ENCODE measurements at regions not wholly inside any gene's neighbourhood (a gene's known extent, or its start where the extent isn't known, plus 50 kb on each side); places are given as distances from the start of the nearest gene placed in this dataset.

DNA sequence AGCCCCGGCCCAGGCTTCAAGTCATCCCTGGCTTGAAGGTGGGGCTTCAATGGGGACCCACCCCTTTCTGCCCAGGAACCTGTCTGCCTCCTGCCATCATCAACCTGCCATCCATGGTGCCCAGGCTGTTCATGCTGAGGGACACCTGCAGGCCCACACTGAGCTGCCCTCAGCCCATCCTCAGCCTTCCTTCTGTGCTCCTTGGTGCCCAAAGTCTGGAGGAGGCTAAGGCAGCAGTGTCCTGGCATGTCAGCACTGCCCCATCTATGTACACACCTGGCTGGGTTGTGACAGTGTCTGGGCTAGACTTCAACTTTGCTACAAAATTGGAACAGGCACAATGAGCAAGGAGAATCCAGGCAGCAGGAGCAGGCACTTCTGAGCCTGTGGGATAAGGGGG lies 745.3 kb upstream of the EPHA6 start:
- FAIRE-seq: no peak

DNA sequence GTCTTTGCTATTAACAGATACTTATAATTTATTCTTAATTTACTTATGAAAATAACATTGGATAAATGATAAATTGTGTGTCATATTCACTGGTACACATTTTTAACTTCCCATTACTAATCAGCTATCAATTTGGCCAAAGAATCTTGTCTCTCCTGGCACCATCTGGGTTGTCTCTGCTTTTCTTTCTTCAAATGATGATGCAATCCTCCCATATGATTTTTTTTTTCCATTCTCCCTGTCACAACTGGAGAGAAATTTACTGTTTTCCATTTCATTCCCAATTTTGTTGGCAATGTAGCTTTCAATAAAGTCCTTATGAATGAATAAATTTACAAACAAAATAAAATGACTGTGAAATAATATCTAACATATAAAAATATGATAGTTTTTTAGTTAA lies 743.7 kb upstream of the EPHA6 start:
- DNase-seq (ENCODE audit: low spot score): no peak
- FAIRE-seq: no peak

More for the DNA sequence above, 745.3 kb upstream of the EPHA6 start:
- no peak for DNase-seq (ENCODE audit: low spot score)

DNA sequence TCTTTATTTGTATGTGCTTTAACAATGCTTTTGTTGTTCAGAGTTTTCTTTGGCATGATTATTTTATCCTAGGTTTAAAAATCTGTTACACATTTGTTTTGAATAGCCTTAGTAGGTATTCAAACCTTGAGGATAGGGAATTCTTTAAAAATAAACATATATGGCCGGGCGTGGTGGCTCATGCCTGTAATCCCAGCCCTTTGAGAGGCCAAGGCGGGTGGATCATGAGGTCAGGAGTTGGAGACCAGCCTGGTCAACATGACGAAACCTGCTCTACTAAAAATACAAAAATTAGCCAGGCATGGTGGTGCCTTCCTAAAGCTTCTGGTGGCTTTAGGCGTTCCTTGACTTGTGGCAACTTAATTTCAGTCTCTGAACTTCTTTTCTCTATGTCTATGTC lies 743.3 kb upstream of the EPHA6 start:
- no peak for DNase-seq (ENCODE audit: low spot score)
- FAIRE-seq: no peak

DNA sequence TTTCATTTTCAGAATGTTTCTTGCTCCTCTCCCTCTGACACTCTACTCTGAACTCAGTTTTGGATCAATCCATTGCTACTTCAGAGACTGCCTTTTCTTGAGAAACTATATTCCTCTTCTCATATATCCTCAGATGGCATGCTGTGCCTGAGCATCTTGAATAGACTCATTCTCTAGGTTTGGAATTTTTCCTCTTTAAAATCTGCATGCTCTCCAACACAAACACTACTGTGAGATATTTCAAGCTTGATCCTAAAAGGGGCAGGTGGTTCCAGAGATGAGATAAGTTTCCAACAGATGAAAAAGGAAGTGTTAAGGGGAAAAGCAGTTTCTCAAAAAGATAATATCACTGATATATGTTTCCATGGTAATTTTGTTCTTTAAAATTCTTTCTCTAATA lies 742.2 kb upstream of the EPHA6 start:
- FAIRE-seq (no peak), DNase-seq (ENCODE audit: low spot score) (no peak)

DNA sequence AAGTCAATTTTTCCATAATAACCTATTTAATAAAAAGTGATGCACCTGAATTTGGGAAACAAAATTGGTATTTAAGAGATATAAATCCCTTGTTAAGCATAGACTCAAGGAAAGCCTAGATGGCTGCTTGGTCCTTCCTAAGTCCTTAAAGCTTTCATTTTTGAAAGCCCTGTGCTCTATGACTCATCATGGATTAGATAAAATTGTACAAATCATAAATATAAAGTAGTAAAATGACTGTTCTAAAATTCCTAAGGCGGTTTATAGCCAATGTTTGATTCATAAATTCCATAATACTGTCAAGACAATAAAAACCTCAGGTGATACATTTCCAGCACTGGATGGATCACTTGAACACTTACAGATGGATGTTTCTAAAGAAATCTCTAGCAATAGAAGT lies 730.8 kb upstream of the EPHA6 start:
- FAIRE-seq (no peak), DNase-seq (ENCODE audit: low spot score) (no peak)

DNA sequence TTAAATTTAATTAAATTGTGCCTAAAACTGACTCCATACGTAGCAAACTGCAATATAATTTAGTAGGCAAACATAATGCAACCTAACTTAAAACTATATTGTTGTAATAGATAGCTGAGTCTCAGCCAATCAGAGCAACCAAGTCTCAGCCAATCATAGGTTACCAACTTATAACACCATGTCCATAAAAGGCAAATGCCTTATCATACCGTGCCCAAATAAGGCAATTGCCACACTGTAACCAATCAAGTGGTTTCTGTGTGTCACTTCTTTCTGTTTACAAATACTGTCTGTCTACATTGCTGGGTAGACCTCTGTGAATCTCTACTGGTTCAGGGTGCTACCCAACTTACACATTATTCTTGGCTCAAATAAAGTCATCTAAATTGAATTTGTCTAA lies 728.4 kb upstream of the EPHA6 start:
- no peak for DNase-seq (ENCODE audit: low spot score)
- no peak for FAIRE-seq

DNA sequence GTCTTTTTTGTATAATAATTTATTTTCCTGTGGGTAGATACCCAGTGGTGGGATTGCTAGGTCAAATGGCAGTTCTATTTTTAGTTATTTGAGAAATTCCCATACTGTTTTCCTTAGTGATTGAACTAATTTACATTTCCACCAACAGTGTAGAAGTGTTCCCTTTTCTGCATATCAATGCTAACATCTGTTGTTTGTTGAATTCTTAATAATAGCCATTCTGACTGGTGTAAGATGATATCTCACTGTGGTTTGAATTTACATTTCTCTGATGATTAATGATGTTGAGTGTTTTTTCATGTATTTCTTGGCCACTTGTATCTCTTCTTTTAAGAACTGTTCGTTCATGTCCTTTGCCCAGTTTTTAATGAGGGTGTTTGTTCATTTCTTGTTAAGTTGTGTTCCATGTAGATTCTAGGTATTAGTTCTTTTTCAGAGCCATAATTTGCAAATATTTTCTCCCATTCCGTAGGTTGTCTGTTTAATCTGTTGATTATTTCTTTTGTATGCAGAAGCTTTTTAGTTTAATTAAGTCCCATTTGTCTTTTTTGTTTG lies 713.3 kb upstream of the EPHA6 start:
- DNase-seq (ENCODE audit: low spot score) (no peak), FAIRE-seq (no peak)

DNA sequence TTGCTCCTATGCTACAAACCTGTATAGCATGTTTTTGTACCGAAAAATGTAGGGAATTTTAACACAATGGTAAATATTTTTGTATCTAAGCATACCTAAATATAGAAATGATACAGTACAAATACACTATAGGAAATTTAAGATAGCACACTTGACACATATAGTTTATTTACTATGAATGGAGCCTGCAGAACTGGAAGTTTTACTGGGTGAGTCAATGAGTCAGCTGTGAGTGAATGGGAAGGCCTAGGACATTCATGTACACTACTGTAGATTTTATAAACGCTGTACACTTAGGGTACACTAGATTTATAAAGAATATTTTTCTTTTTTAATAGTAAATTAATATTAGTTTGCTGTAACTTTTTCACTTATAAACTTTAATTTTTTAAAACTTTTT lies 707.7 kb upstream of the EPHA6 start:
- DNase-seq (ENCODE audit: low spot score) (no peak), FAIRE-seq (no peak)
